ENCODE measurements at regions not wholly inside any gene's neighbourhood (a gene's known extent, or its start where the extent isn't known, plus 50 kb on each side); places are given as distances from the start of the nearest gene placed in this dataset.
A peak's percentile ranks its signal among the peaks of the same experiment; 100 is the strongest.
"Not testable (repeated sequence)": the region's sequence is repeated elsewhere in the genome, so short reads cannot be mapped to it uniquely, and the experiment has no call there.

GRCh38 chr1:228611707-228612106, 123.6 kb upstream of the RHOU start:
- DNase-seq (ENCODE audit: low read depth), result not testable (repeated sequence)

GRCh38 chr1:228622002-228622716, 113.1 kb upstream of the RHOU start:
- DNase-seq (ENCODE audit: low read depth), result not testable (repeated sequence)

- DNase-seq (ENCODE audit: low read depth), result not testable (repeated sequence)
Measured at GRCh38 chr1:228626481-228626880, 108.8 kb upstream of the RHOU start.

GRCh38 chr1:228632858-228633257, 102.4 kb upstream of the RHOU start:
- DNase-seq (ENCODE audit: low read depth), result not testable (repeated sequence)

GRCh38 chr1:228635304-228635703, 100.0 kb upstream of the RHOU start:
- not testable (repeated sequence) for DNase-seq (ENCODE audit: low read depth)

- DNase-seq (ENCODE audit: low read depth), result not testable (repeated sequence)
Measured at GRCh38 chr1:228637529-228637928, 97.8 kb upstream of the RHOU start.

- DNase-seq (ENCODE audit: low read depth), result no peak
Measured at GRCh38 chr1:228646717-228647522, 88.4 kb upstream of the RHOU start.

- no peak for DNase-seq (ENCODE audit: low read depth)
Measured at GRCh38 chr1:228647523-228648444, 87.5 kb upstream of the RHOU start.

GRCh38 chr1:228648647-228649383, 86.5 kb upstream of the RHOU start:
- no peak for DNase-seq (ENCODE audit: low read depth)

- DNase-seq (ENCODE audit: low read depth), result no peak
Measured at GRCh38 chr1:228650141-228650540, 85.1 kb upstream of the RHOU start.

GRCh38 chr1:228650946-228651345, 84.3 kb upstream of the RHOU start:
- no peak for DNase-seq (ENCODE audit: low read depth)

- no peak for DNase-seq (ENCODE audit: low read depth)
Measured at GRCh38 chr1:228652116-228652515, 83.2 kb upstream of the RHOU start.

- DNase-seq (ENCODE audit: low read depth), result not testable (repeated sequence)
Measured at GRCh38 chr1:228653057-228653456, 82.2 kb upstream of the RHOU start.

GRCh38 chr1:228653748-228654147, 81.5 kb upstream of the RHOU start:
- DNase-seq (ENCODE audit: low read depth), result no peak

GRCh38 chr1:228655796-228656394, 79.4 kb upstream of the RHOU start:
- no peak for DNase-seq (ENCODE audit: low read depth)

- not testable (repeated sequence) for DNase-seq (ENCODE audit: low read depth)
Measured at GRCh38 chr1:228662007-228662689, 73.1 kb upstream of the RHOU start.

GRCh38 chr1:228664399-228664914, 70.8 kb upstream of the RHOU start:
- peak; percentile 48 for DNase-seq (ENCODE audit: low read depth)

- DNase-seq (ENCODE audit: low read depth), result no peak
Measured at GRCh38 chr1:228666686-228667623, 68.3 kb upstream of the RHOU start.
